ENCODE measurements at regions not wholly inside any gene's neighbourhood (a gene's known extent, or its start where the extent isn't known, plus 50 kb on each side); places are given as distances from the start of the nearest gene placed in this dataset.

GRCh38 chr2:193011870-193012269 is 817.1 kb upstream of the TMEFF2 start:
- TF ChIP-seq CTCF (conservative IDR thresholded peaks at IDR 0.05) (no peak), EZH2 (IDR thresholded peaks at IDR 0.05; ENCODE audit: low read depth) (no peak)

Measured in PC-9 (cell line).